HEK293T (cell line): ENCODE measurements at regions not wholly inside any gene's neighbourhood (a gene's known extent, or its start where the extent isn't known, plus 50 kb on each side); places are given as distances from the start of the nearest gene placed in this dataset.

ENCODE experiments used
- ARNT ChIP-seq: fragments of 450-650 bp; IDR thresholded peaks from 2 replicates; pipeline ENCODE4 v1.6.1; 2017; ENCODE audit warnings: mild to moderate bottlenecking
- BHLHE40 ChIP-seq: fragments of 450-650 bp; IDR thresholded peaks from 2 replicates; pipeline ENCODE4 v1.6.1; 2016; ENCODE audit warnings: mild to moderate bottlenecking, moderate library complexity, borderline replicate concordance
- HDGF ChIP-seq: fragments of 450-650 bp; IDR thresholded peaks from 2 replicates; pipeline ENCODE4 v1.6.1; 2017; ENCODE audit warnings: antibody characterized with exemption, borderline replicate concordance
- TARDBP ChIP-seq: fragments of 450-650 bp; IDR thresholded peaks from 2 replicates; pipeline ENCODE4 v1.6.1; 2016

DNA sequence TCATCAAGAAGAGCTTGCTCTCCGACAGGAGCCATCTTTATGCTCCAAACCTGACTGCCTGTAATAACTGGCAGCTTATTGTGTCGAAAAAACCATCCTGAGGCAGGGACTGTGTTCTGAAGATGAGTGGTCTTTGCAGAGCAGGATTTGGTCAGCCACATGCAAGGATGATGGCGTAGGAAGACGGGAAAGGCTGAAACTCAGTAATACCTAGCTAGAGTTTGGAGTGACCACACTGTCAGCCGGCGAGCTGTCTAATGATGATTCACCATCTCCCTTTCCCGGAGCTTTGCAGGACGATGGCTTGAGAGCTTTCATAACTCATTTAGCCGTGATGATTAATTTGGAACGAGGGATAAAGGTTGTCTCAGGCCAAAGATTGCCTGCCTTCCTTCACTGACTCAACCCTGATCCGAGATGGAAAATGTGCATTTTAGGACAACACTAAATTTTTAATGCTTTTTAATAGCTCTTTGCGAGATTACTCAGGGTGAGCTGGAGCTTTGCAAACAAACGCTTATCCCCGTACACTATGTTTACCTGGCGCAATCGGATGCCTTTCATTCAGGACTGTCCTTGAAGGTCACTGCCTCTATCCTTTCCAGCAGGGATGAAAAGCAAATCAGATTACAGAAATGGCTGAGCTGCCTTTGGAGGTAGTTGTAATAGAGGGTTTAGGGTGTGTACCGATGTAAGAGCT, 288.5 kb downstream of the ASMT start:
- no peak for TF ChIP-seq ARNT
- no peak for TF ChIP-seq HDGF
- no peak for TF ChIP-seq TARDBP
- TF ChIP-seq BHLHE40: no peak
